T-helper 1 cell treated with Interleukin-12 subunit alpha and Interleukin-12 subunit beta and Interleukin-4 antibody, amounts not matched to agents 30 μg/mL and 1 μg/mL, for 36 hours (primary cell): ENCODE measurements at regions not wholly inside any gene's neighbourhood (a gene's known extent, or its start where the extent isn't known, plus 50 kb on each side); places are given as distances from the start of the nearest gene placed in this dataset.
A peak's percentile ranks its signal among the peaks of the same experiment; 100 is the strongest.

Source experiments
- H3K27ac Mint-ChIP-seq: one replicate; pipeline ENCODE4 v1.8.0; 2021; ENCODE audit warnings: mild to moderate bottlenecking, mixed read lengths
- H3K27me3 Mint-ChIP-seq: one replicate; pipeline ENCODE4 v1.8.0; 2021; ENCODE audit warnings: low read depth, mixed read lengths
- H3K36me3 Mint-ChIP-seq: one replicate; pipeline ENCODE4 v1.8.0; 2021; ENCODE audit warnings: low read depth, mixed read lengths
- H3K4me1 Mint-ChIP-seq: one replicate; pipeline ENCODE4 v1.8.0; 2021; ENCODE audit warnings: low read depth, mixed read lengths
- H3K4me3 Mint-ChIP-seq: one replicate; pipeline ENCODE4 v1.8.0; 2021; ENCODE audit warnings: mild to moderate bottlenecking, moderate library complexity, mixed read lengths
- H3K9me3 Mint-ChIP-seq: one replicate; pipeline ENCODE4 v1.8.0; 2021; ENCODE audit warnings: mixed read lengths

DNA sequence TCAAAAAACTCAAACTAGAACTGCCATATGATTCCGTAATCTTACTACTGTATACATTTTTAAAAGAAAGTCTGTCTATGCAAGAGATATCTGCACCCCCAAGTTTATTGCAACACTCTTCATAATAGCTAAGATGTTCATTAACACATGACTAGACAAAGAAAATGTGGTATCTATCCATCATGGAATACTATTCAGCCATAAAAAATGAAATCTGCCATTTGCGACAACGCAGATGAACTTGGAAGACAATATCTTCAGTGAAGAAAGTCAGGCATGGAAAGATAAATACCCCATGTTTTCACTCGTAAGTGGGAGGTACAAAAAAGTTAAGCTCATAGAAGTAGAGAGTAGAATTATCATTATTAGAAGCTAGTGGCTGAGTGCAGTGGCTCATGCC lies 87.3 kb upstream of the DHRSX start:
- no peaks in the 10 kb centered on the region for H3K9me3 Mint-ChIP-seq
- no peak overlapping the region for H3K4me3 Mint-ChIP-seq
- peaks cover 2% of the 10 kb centered on the region for H3K36me3 Mint-ChIP-seq
- peaks cover 23% of the 10 kb centered on the region for H3K27me3 Mint-ChIP-seq
- peaks cover 4% of the 10 kb centered on the region for H3K4me1 Mint-ChIP-seq
- no peak overlapping the region for H3K27ac Mint-ChIP-seq

DNA sequence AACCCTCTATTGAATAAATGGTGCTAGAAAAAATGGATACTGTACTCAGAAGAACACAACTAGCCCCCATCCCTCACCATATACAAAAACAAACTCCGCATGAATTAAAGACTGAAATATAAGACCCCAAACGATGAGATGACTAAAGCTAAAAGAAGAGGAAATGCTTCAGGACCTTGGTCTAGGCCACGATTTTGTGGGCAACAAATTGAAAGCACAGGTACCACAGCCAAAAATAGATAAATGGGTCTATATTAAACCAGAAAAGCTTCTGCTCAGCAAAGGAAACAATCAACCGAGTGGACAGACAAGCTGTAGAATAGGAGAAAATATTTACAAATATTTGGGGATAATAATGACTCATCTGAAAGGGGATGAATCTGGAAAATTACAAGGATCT lies 86.4 kb upstream of the DHRSX start:
- H3K27ac Mint-ChIP-seq: no peak overlapping the region
- peaks cover 2% of the 10 kb centered on the region for H3K36me3 Mint-ChIP-seq
- H3K4me3 Mint-ChIP-seq: no peak overlapping the region
- H3K4me1 Mint-ChIP-seq: peaks cover under 1% of the 10 kb centered on the region
- H3K27me3 Mint-ChIP-seq: peaks cover 32% of the 10 kb centered on the region
- H3K9me3 Mint-ChIP-seq: no peaks in the 10 kb centered on the region

- Mint-ChIP-seq H3K4me3 (no peak overlapping the region), H3K27me3 (peaks cover 46% of the 10 kb centered on the region), H3K27ac (no peak overlapping the region)
Observed at GRCh38 chrX:2585158-2585470, 84.3 kb upstream of the DHRSX start.

DNA sequence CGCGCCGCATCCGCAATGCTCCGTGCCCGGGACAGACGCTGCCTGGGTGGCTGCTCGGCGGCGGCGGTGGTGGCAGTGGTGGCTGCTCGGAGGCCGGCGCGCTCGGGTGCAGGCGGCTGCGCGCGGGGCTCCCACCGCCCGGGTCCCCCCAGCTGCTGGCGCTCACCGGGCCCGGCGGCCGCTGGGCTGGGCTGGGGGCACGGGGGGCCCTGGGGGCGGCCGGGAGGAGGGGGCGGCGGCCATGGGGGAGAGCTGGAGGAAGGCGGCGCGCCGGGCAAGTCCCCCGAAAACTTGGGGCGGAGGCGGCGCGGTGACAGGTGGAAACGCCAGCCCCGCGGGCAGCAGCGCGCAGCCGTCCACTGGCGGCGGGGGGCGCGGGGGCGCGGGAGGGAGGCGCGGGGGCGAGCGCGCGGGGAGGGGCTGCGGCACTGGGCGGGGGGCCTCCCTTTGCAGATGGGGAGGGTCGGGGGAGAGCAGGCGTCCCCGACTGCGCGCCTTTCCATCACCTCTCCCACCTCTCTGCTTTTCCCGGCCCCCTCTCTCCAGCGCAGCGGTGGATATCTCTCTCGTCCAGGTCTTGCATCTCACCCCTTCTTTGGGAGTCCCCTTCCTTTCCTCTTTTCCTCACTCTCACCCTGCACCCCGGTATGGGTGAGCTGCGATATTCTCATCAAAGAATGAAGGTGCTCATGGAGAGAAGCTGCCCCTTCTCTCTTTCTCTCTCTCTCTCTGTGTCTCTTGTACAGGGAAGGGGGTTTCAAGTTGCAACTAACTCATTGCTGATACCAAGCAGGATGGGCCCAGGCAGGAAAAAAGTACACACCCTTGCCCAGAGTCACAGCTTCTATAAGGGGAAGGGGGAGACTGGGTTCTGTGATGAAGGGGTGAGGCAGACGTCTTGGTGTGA lies 83.7 kb upstream of the DHRSX start:
- H3K27ac Mint-ChIP-seq: no peak overlapping the region
- no peaks in the 10 kb centered on the region for H3K9me3 Mint-ChIP-seq
- peak overlapping the region; percentile 40 for H3K4me3 Mint-ChIP-seq
- H3K36me3 Mint-ChIP-seq: peaks cover 2% of the 10 kb centered on the region
- no peaks in the 10 kb centered on the region for H3K4me1 Mint-ChIP-seq
- H3K27me3 Mint-ChIP-seq: peaks cover 46% of the 10 kb centered on the region

More at GRCh38 chrX:2585158-2585470, 84.3 kb upstream of the DHRSX start:
- H3K9me3 Mint-ChIP-seq: no peaks in the 10 kb centered on the region
- H3K36me3 Mint-ChIP-seq: peaks cover 2% of the 10 kb centered on the region
- H3K4me1 Mint-ChIP-seq: no peaks in the 10 kb centered on the region

- Mint-ChIP-seq H3K9me3 (no peaks in the 10 kb centered on the region), H3K36me3 (peaks cover 2% of the 10 kb centered on the region), H3K27ac (no peak overlapping the region), H3K4me1 (no peaks in the 10 kb centered on the region), H3K4me3 (no peak overlapping the region), H3K27me3 (peaks cover 46% of the 10 kb centered on the region)
Observed at GRCh38 chrX:2583194-2584162, 82.7 kb upstream of the DHRSX start.

DNA sequence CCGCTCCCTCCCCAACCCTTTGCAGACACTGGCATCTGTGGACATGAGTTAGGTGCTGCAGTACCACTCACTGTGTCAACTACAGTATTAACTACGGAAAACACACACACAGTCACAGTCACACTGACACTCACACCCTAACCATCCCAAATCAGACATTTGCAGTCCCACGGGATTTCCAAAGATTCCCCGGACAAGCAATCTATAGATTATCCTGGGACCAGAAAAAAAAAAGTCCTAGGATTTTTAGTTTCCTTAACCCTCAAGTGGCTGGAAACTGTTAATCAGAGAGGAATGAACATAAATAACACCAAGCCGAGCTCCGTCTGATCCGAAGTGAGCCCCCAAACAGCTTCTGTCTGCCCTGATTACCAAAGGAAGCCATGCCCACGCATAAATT lies 81.9 kb upstream of the DHRSX start:
- H3K4me3 Mint-ChIP-seq: no peak overlapping the region
- H3K36me3 Mint-ChIP-seq: peaks cover 2% of the 10 kb centered on the region
- no peaks in the 10 kb centered on the region for H3K4me1 Mint-ChIP-seq
- H3K27ac Mint-ChIP-seq: no peak overlapping the region
- no peaks in the 10 kb centered on the region for H3K9me3 Mint-ChIP-seq
- peaks cover 46% of the 10 kb centered on the region for H3K27me3 Mint-ChIP-seq

GRCh38 chrX:2581296-2581695 lies 80.5 kb upstream of the DHRSX start:
- Mint-ChIP-seq H3K27ac (no peak overlapping the region), H3K4me1 (no peaks in the 10 kb centered on the region), H3K36me3 (peaks cover 2% of the 10 kb centered on the region), H3K27me3 (peaks cover 43% of the 10 kb centered on the region), H3K4me3 (no peak overlapping the region), H3K9me3 (no peaks in the 10 kb centered on the region)

DNA sequence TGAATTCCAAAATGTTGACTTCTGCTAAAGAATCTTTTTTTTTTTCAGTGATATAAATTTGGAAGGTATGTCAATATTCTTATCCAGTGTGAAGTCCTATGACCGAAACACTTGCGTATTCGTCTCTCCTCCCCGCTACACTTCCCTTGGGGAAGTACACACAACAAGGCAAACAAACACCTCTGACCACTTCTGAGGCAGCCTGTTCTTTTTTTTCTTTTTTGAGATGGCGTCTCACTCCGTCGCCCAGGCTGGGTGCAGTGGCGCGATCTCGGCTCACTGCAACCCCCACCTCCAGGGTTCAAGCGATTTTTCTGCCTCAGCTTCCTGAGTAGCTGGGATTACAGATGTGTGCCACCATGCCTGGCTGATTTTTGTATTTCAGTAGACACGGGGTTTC lies 78.1 kb upstream of the DHRSX start:
- Mint-ChIP-seq H3K4me3 (no peak overlapping the region), H3K36me3 (no peaks in the 10 kb centered on the region), H3K9me3 (no peaks in the 10 kb centered on the region), H3K27me3 (peaks cover 27% of the 10 kb centered on the region), H3K4me1 (no peaks in the 10 kb centered on the region), H3K27ac (no peak overlapping the region)

DNA sequence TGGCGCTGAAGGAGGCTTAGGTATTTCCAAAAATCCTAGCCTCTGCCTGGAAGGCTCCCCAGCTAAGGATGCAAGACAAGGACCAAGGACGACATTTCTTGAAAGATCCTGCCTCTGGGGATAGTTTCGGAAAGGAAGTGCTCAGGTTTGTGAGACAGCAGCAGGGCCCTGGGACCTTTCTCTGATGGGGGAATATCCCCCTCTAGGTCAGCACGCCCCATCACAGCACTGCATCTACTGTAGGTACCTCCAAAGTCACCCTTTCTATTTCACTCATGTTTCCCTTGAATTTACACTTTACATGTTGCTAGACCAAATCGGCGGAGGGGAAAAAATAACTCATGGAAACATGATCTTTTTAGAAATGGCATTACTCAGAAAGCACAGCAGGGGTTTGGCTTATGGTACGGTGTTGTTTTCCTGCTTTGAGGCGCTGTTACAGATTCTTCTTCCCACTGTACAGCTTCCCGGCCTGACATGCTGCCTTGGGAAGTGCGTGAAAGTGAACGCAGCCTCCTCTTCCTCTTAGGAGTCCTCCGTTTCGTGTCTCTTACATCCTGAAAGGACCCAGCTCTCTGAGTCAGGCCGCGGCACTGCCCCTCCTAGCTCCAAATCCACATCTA lies 77.2 kb upstream of the DHRSX start:
- H3K36me3 Mint-ChIP-seq: no peaks in the 10 kb centered on the region
- H3K27ac Mint-ChIP-seq: no peak overlapping the region
- H3K4me1 Mint-ChIP-seq: no peaks in the 10 kb centered on the region
- no peaks in the 10 kb centered on the region for H3K9me3 Mint-ChIP-seq
- H3K27me3 Mint-ChIP-seq: peaks cover 22% of the 10 kb centered on the region
- H3K4me3 Mint-ChIP-seq: no peak overlapping the region

- peaks cover 11% of the 10 kb centered on the region for H3K27me3 Mint-ChIP-seq
- no peaks in the 10 kb centered on the region for H3K4me1 Mint-ChIP-seq
- no peaks in the 10 kb centered on the region for H3K9me3 Mint-ChIP-seq
- no peak overlapping the region for H3K4me3 Mint-ChIP-seq
- no peaks in the 10 kb centered on the region for H3K36me3 Mint-ChIP-seq
- no peak overlapping the region for H3K27ac Mint-ChIP-seq
Observed at GRCh38 chrX:2576793-2577192, 76.0 kb upstream of the DHRSX start.

DNA sequence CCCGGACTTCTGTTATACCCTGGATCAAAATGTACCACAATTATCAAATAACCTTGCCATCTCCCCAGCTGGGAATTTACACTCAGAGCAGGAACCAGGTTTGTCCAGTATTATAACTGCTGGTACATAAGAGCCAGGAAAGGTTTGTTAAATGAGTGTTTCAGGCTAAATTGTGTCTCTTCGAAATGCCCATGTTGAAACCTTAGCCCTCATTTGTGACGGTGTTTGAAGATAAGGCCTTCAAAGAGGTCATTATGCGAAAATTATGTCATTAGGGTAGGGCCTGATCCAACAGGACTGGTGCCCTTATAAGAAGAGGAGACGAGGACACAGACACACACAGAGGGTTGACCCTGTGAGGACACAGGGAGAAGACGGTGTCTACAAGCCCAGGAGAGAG lies 73.5 kb upstream of the DHRSX start:
- Mint-ChIP-seq H3K27me3 (no peaks in the 10 kb centered on the region), H3K27ac (no peak overlapping the region), H3K4me3 (no peak overlapping the region), H3K9me3 (peaks cover 6% of the 10 kb centered on the region), H3K36me3 (no peaks in the 10 kb centered on the region), H3K4me1 (no peaks in the 10 kb centered on the region)

DNA sequence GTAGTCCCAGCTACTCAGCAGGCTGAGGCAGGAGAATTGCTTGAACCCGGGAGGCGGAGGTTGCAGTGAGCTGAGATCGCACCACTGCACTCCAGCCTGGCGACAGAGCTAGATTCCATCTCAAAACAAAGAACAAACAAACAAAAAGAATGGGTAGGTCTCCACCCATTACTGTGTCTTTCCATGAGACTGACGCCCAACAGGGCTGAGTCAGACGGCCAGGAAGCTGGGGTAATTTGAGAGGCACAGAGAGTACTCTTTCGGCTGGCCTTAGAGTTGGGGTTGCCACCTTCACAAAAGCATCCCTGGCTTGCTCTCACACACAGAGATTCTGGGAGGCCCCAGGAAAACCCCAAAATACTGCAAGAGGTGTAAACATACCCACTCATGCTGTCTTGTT lies 72.0 kb upstream of the DHRSX start:
- H3K27me3 Mint-ChIP-seq: no peaks in the 10 kb centered on the region
- no peak overlapping the region for H3K4me3 Mint-ChIP-seq
- no peak overlapping the region for H3K27ac Mint-ChIP-seq
- peaks cover 8% of the 10 kb centered on the region for H3K9me3 Mint-ChIP-seq
- H3K36me3 Mint-ChIP-seq: no peaks in the 10 kb centered on the region
- H3K4me1 Mint-ChIP-seq: no peaks in the 10 kb centered on the region

DNA sequence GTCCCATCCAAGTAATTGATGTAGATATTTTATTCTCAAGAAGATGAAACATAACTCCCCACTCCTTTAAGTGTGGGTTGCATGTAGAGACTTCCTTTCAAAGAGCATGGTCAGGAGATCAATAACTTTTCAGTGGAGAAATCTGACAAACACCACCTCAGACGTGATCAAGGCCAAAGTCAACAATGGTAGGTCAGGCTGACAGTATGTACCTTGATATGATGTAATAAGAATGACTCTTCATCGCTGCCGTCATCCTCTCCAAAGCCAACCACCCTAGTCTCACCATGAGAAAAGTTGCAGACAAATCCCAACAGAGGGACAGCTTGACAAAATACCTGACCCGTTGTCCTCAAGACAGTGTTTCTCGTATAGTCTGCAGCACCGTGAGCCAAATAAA lies 67.3 kb upstream of the DHRSX start:
- Mint-ChIP-seq H3K27me3 (no peaks in the 10 kb centered on the region), H3K4me3 (no peak overlapping the region), H3K4me1 (no peaks in the 10 kb centered on the region), H3K27ac (no peak overlapping the region), H3K9me3 (peaks cover 8% of the 10 kb centered on the region), H3K36me3 (no peaks in the 10 kb centered on the region)

GRCh38 chrX:2566055-2566454 lies 65.3 kb upstream of the DHRSX start:
- H3K4me1 Mint-ChIP-seq: no peaks in the 10 kb centered on the region
- no peak overlapping the region for H3K4me3 Mint-ChIP-seq
- no peak overlapping the region for H3K27ac Mint-ChIP-seq
- no peaks in the 10 kb centered on the region for H3K27me3 Mint-ChIP-seq
- no peaks in the 10 kb centered on the region for H3K36me3 Mint-ChIP-seq
- H3K9me3 Mint-ChIP-seq: peaks cover 8% of the 10 kb centered on the region
